Uterus (tissue), 2 donors: ENCODE measurements at regions not wholly inside any gene's neighbourhood (a gene's known extent, or its start where the extent isn't known, plus 50 kb on each side); places are given as distances from the start of the nearest gene placed in this dataset.

Experiments
- POLR2A ChIP-seq, 2 donors: fragments of 450-650 bp; IDR thresholded peaks; one replicate each; pipeline ENCODE4 v1.6.1; 2016; ENCODE audit warnings: antibody characterized with exemption in 2 of 2, mild to moderate bottlenecking in 1 of 2, moderate library complexity in 1 of 2
- TF ChIP-seq, protein P1 (sequence below), 4 experiments: fragments of 200-600 bp in 2 of 4; fragments of 450-650 bp in 2 of 4; sonication (generic) in 2 of 4; IDR thresholded peaks; one replicate each; pipeline ENCODE4 v1.5.1; 2016 to 2019; ENCODE audit warnings: antibody characterized with exemption in 4 of 4, mild to moderate bottlenecking in 2 of 4, moderate library complexity in 1 of 4

DNA sequence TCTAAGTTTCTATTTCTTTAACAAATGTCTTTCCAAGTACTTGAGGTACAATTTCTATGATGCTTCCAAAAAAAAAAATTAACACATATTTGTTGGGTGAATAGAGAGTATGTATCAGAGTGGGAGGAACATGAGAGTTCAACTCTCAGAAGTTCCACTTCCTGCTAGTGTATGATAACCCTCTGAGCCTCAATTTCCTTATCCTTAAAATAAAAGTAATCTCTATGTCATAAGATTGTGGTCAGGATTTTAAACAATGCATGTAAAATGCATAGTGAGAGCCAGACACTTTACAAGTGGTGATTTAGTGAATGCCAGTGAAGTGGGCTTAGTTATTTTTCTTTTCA lies 270.3 kb upstream of the AMIGO2 start:
- TF ChIP-seq, protein P1, sequence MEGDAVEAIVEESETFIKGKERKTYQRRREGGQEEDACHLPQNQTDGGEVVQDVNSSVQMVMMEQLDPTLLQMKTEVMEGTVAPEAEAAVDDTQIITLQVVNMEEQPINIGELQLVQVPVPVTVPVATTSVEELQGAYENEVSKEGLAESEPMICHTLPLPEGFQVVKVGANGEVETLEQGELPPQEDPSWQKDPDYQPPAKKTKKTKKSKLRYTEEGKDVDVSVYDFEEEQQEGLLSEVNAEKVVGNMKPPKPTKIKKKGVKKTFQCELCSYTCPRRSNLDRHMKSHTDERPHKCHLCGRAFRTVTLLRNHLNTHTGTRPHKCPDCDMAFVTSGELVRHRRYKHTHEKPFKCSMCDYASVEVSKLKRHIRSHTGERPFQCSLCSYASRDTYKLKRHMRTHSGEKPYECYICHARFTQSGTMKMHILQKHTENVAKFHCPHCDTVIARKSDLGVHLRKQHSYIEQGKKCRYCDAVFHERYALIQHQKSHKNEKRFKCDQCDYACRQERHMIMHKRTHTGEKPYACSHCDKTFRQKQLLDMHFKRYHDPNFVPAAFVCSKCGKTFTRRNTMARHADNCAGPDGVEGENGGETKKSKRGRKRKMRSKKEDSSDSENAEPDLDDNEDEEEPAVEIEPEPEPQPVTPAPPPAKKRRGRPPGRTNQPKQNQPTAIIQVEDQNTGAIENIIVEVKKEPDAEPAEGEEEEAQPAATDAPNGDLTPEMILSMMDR (IDR thresholded peaks at IDR 0.05) = no peak
- no peak for TF ChIP-seq POLR2A (IDR thresholded peaks at IDR 0.05)
